ENCODE measurements at regions not wholly inside any gene's neighbourhood (a gene's known extent, or its start where the extent isn't known, plus 50 kb on each side); places are given as distances from the start of the nearest gene placed in this dataset.
"Not testable (repeated sequence)": the region's sequence is repeated elsewhere in the genome, so short reads cannot be mapped to it uniquely, and the experiment has no call there.

GRCh38 chr21:18715606-18716005, 312.0 kb upstream of the TMPRSS15 start:
- Histone ChIP-seq H3K27me3 (no peaks in the 10 kb centered on the region), H3K9me3 (replicated peaks) (no peaks in the 10 kb centered on the region), H3K4me3 (no peak overlapping the region), H3K36me3 (no peaks in the 10 kb centered on the region), H3K4me1 (0 out of 2 replicates have a peak, but pooled peaks cover 5% of the 10 kb centered on the region), H3K27ac (no peak overlapping the region)
- no peak for DNase-seq

DNA sequence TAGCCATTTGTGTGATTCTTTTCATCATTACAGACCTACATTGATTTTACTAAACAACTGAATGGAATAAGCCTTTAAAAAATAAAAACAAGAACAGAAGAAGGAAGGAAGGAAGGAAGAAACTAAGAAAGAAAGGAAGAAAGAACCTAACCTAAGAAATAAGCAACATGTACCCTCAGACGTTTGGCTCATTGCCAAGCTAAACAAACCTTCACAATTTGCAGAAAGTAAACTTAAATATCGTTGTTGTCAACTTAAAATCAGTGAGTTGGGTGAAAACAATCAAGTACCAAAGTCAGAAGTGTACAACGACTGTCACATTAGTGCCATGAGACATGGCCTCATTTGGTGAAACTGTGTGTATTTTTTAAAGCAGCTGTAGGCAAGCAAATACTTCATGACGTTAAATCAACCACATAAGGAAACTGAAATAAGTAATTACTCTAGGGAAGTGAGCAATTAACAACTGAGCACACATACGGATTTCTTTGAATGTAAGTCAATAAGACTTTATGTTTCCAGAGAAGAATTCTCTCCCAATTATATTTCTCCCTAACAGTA, 313.1 kb upstream of the TMPRSS15 start:
- 0 out of 2 replicates have a peak, but pooled peaks cover 5% of the 10 kb centered on the region for H3K4me1 ChIP-seq
- no peaks in the 10 kb centered on the region for H3K9me3 ChIP-seq (replicated peaks)
- H3K36me3 ChIP-seq: no peaks in the 10 kb centered on the region
- H3K4me3 ChIP-seq: no peak overlapping the region
- DNase-seq: peak; percentile 6 to 47
- no peak overlapping the region for H3K27ac ChIP-seq
- no peaks in the 10 kb centered on the region for H3K27me3 ChIP-seq

DNA sequence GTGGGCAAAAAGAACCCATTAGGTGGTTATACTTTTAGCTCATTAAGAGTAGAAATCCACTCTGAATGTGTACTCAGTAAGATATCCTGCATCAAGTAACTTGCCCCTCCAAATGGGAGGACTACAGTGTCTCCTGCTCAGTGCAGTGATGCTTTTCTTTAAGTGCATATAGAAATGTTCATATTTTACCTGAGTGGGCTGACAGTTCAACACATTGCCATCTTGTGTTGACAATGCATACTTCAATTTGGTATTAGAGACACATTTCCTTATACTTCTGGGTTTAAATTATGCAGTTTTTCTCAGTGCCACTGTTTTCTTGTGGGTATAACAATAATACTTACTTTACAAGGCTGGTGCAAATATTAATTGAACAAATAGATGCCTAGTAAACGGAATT, 318.6 kb upstream of the TMPRSS15 start:
- H3K9me3 ChIP-seq (replicated peaks): no peaks in the 10 kb centered on the region
- no peak overlapping the region for H3K27ac ChIP-seq
- no peak for DNase-seq
- no peak overlapping the region for H3K4me3 ChIP-seq
- no peaks in the 10 kb centered on the region for H3K36me3 ChIP-seq
- no peaks in the 10 kb centered on the region for H3K4me1 ChIP-seq
- H3K27me3 ChIP-seq: no peaks in the 10 kb centered on the region

- Histone ChIP-seq H3K36me3 (no peaks in the 10 kb centered on the region), H3K4me1 (no peaks in the 10 kb centered on the region), H3K9me3 (replicated peaks) (no peaks in the 10 kb centered on the region), H3K27me3 (no peaks in the 10 kb centered on the region), H3K4me3 (no peak overlapping the region), H3K27ac (no peak overlapping the region)
- no peak for DNase-seq
These were observed 319.6 kb upstream of the TMPRSS15 start for GRCh38 chr21:18723171-18723570.

DNA sequence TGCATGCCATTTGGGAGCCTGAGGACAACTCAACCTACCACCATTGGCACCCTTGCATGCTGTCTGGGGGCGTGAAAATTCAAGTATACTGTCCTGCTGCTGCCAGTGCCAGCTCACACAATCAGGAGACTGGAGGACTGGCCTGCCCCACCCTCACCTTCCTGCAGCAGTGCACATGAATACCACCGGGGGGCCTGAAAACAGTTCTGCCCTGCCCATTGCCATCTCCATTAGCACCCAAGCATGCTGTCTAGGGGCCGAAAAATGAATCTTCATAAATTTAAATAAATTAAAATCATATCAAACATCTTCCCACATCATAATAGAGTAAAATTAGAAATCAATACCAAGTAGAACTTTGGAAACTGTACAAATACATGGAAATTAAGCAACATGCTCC, 322.1 kb upstream of the TMPRSS15 start:
- H3K27ac ChIP-seq: no peak overlapping the region

GRCh38 chr21:18741954-18742353, 338.4 kb upstream of the TMPRSS15 start:
- Histone ChIP-seq H3K4me3 (no peak overlapping the region), H3K27ac (no peak overlapping the region), H3K9me3 (replicated peaks) (no peaks in the 10 kb centered on the region), H3K36me3 (no peaks in the 10 kb centered on the region), H3K27me3 (no peaks in the 10 kb centered on the region), H3K4me1 (no peaks in the 10 kb centered on the region)
- DNase-seq: no peak

More for the DNA sequence above, 322.1 kb upstream of the TMPRSS15 start:
- no peaks in the 10 kb centered on the region for H3K9me3 ChIP-seq (replicated peaks)
- peak; percentile 19 to 28 for DNase-seq
- no peaks in the 10 kb centered on the region for H3K36me3 ChIP-seq
- H3K4me3 ChIP-seq: no peak overlapping the region
- H3K4me1 ChIP-seq: no peaks in the 10 kb centered on the region
- H3K27me3 ChIP-seq: no peaks in the 10 kb centered on the region

DNA sequence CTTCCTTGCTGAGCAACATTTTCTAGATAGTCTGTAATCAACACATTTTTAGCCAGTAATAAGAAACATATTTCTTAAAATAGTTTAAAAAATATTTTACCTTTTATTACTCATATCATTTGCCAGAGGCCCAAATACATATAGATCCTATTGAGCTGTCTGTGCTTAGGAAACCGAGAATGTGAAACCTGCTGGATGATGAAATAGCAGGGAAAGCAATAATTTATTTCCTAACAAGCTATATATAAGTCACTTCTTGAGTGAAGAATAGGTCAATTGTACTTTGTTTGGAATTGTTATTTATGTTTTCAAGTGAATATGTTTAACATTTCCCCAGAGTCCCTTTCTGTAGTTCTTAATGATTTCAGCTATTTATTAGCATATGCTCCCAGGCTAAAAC, 339.9 kb upstream of the TMPRSS15 start:
- no peak overlapping the region for H3K4me3 ChIP-seq
- no peaks in the 10 kb centered on the region for H3K9me3 ChIP-seq (replicated peaks)
- H3K27ac ChIP-seq: no peak overlapping the region
- H3K36me3 ChIP-seq: no peaks in the 10 kb centered on the region
- no peaks in the 10 kb centered on the region for H3K4me1 ChIP-seq
- no peaks in the 10 kb centered on the region for H3K27me3 ChIP-seq
- DNase-seq: no peak

GRCh38 chr21:18744840-18745239, 341.3 kb upstream of the TMPRSS15 start:
- Histone ChIP-seq H3K27me3 (no peaks in the 10 kb centered on the region), H3K4me1 (no peaks in the 10 kb centered on the region), H3K27ac (no peak overlapping the region), H3K9me3 (replicated peaks) (no peaks in the 10 kb centered on the region), H3K4me3 (no peak overlapping the region), H3K36me3 (no peaks in the 10 kb centered on the region)
- no peak for DNase-seq

DNA sequence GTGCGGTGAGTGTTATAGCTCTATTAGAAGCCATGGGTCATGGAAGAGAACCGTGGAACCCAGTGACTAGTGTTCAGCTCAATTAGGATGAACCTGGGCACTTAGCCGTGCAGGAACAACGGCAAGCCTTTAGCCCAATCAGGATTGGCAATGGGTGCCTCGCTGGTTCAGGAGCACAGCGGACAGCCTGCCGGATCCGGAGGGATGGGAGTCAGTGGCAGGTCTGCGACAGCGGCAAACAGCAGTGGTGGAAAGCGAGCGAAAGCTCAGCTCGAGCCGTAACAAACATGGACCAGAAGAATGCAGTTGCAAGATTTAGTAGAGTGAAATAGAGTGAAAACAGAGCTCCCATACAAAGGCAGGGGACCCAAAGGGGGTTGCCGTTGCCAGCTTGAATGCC, 349.3 kb upstream of the TMPRSS15 start:
- not testable (repeated sequence) for H3K4me1 ChIP-seq; H3K27ac ChIP-seq; H3K27me3 ChIP-seq; DNase-seq; H3K9me3 ChIP-seq (replicated peaks); H3K36me3 ChIP-seq; H3K4me3 ChIP-seq

DNA sequence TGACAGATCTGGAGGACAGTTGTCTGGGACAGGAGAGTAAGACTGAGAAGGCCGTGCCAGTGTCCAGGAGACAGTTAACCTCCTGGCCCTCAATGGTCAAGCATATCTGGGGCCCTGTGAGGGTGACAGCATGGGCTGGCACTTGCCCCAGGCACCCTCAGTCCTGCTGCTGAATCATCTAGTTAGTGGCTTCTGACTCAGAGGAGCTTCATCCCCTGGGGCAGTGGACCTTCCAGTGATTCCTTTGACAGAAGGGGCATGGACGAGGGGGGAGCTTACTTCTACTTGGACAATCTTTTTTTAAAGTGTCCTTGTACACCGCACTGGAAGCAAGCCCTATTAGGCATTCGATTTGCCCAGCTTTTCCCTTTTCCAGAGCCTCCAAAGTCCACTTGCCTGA, 352.7 kb upstream of the TMPRSS15 start:
- not testable (repeated sequence) for H3K4me1 ChIP-seq; DNase-seq; H3K27me3 ChIP-seq; H3K4me3 ChIP-seq; H3K36me3 ChIP-seq; H3K9me3 ChIP-seq (replicated peaks); H3K27ac ChIP-seq

GRCh38 chr21:18759267-18759666, 355.7 kb upstream of the TMPRSS15 start:
- no peaks in the 10 kb centered on the region for H3K4me1 ChIP-seq

DNA sequence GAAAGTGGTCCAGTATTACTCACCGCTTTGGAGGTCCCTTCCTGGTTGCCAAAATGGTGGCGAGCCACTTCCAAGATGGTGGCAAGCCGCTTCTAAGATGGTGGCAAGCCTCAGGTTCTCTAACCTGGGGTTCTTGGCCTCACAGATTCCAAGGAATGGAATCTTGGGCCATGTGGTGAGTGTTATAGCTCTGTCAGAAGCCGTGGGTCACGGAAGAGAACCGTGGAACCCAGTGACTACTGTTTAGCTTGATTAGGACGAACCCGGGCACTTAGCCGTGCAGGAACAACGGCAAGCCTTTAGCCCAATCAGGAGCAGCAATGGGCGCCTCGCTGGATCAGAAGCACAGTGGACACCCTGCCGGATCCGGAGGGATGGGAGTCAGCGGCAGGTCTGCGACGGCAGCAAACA, 356.2 kb upstream of the TMPRSS15 start:
- no peak for DNase-seq
- Histone ChIP-seq H3K27ac (no peak overlapping the region), H3K9me3 (replicated peaks) (no peaks in the 10 kb centered on the region), H3K36me3 (no peaks in the 10 kb centered on the region), H3K4me1 (no peaks in the 10 kb centered on the region), H3K27me3 (no peaks in the 10 kb centered on the region), H3K4me3 (no peak overlapping the region)

More at GRCh38 chr21:18759267-18759666, 355.7 kb upstream of the TMPRSS15 start:
- no peaks in the 10 kb centered on the region for H3K27me3 ChIP-seq
- H3K27ac ChIP-seq: no peak overlapping the region
- no peak for DNase-seq
- H3K4me3 ChIP-seq: no peak overlapping the region
- H3K36me3 ChIP-seq: no peaks in the 10 kb centered on the region
- no peaks in the 10 kb centered on the region for H3K9me3 ChIP-seq (replicated peaks)

GRCh38 chr21:18760247-18760646, 356.7 kb upstream of the TMPRSS15 start:
- Histone ChIP-seq H3K9me3 (replicated peaks) (no peaks in the 10 kb centered on the region), H3K27me3 (no peaks in the 10 kb centered on the region), H3K27ac (no peak overlapping the region), H3K4me3 (no peak overlapping the region), H3K4me1 (no peaks in the 10 kb centered on the region), H3K36me3 (no peaks in the 10 kb centered on the region)
- DNase-seq: no peak

DNA sequence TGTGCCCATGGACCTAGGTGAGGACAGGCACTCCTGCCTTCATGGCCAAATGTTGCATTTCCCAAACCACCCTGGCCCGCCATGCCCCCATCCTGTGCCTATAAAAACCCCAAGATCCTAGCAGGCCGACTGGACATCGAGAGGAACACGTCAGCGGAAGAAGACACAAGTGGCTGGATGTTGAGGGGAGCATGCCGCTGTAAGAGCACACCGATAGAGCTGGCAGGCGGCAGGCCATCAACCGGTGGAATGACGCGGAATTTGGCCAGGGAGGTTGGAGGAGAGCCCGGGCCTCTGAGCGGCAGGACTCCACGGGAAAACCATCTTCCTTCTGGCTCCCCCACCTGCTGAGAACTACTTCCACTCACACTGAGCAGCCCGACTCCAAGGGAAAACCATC, 361.1 kb upstream of the TMPRSS15 start:
- H3K27ac ChIP-seq: no peak overlapping the region
- H3K9me3 ChIP-seq (replicated peaks): no peaks in the 10 kb centered on the region
- no peaks in the 10 kb centered on the region for H3K4me1 ChIP-seq
- no peaks in the 10 kb centered on the region for H3K36me3 ChIP-seq
- DNase-seq: no peak
- H3K27me3 ChIP-seq: no peaks in the 10 kb centered on the region
- H3K4me3 ChIP-seq: no peak overlapping the region

- H3K4me3 ChIP-seq: no peak overlapping the region
- H3K9me3 ChIP-seq (replicated peaks): no peaks in the 10 kb centered on the region; the same call in 1 of the 2 replicates
- no peak for DNase-seq
- H3K4me1 ChIP-seq: no peaks in the 10 kb centered on the region
- no peaks in the 10 kb centered on the region for H3K27me3 ChIP-seq
- H3K27ac ChIP-seq: no peak overlapping the region
- H3K36me3 ChIP-seq: no peaks in the 10 kb centered on the region
These were observed 366.0 kb upstream of the TMPRSS15 start for GRCh38 chr21:18769599-18769998.

DNA sequence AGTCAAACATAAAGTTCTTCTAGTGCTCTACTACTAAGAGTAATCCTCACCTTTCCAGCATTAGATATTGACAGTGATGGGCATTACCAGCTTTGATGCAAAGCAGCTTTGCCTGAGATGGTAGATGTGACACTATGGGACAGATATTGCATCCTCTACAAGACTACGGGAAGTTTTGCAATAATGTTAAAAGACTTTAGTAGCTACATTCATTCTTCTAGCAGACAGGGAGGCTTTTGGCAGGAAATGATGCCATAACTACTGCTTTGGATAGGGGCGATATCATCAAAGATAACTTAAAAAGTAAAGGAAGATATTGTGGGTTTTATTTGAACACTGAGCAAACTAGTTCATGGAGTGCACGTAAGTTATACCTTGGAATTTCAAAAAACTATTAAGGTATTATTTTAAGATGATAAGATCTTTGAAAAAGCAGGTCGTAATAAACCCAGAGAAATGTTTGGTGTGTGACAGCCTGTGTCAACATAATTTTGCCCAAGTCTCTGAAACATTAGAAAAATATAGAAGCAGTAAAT, 368.3 kb upstream of the TMPRSS15 start:
- DNase-seq: no peak
- H3K4me3 ChIP-seq: no peak overlapping the region

More for the DNA sequence above, 368.3 kb upstream of the TMPRSS15 start:
- H3K9me3 ChIP-seq (replicated peaks): no peaks in the 10 kb centered on the region; the same call in 1 of the 2 replicates
- no peaks in the 10 kb centered on the region for H3K27me3 ChIP-seq
- H3K4me1 ChIP-seq: no peaks in the 10 kb centered on the region
- no peak overlapping the region for H3K27ac ChIP-seq
- H3K36me3 ChIP-seq: no peaks in the 10 kb centered on the region
